GM12878 (cell line): ENCODE measurements at regions not wholly inside any gene's neighbourhood (a gene's known extent, or its start where the extent isn't known, plus 50 kb on each side); places are given as distances from the start of the nearest gene placed in this dataset.

Experiments
- ATAC-seq: fragments of 200-7000 bp; cut with Tn5 transposase; 3 replicates; pipeline ENCODE4 v1.9.1; 2020; ENCODE audit warnings: mild to moderate bottlenecking, moderate library complexity
- BruUV-seq: library from RNA; stranded (reverse); fragments of 400-500 nt; replicated peaks from 2 replicates; lab custom pipeline; 2021; lab: Mats Ljungman, UMichigan
- CTCF ChIA-PET: fragments of 300-600 bp; sonication (Branson Sonifier 250); formaldehyde crosslinking; extraction: SDS; loops from one replicate; lab custom pipeline; 2021; ENCODE audit warnings: inconsistent platforms; lab: Yijun Ruan, JAX
- POLR2A ChIA-PET: fragments of 350-600 bp; formaldehyde crosslinking; extraction: SDS; loops from one replicate; lab custom pipeline; 2021; ENCODE audit warnings: inconsistent platforms; lab: Charles Lee
- RAD21 ChIA-PET: fragments of 300-600 bp; sonication (Branson Sonifier 250); formaldehyde crosslinking; loops from one replicate; lab custom pipeline; 2023; ENCODE audit warnings: antibody characterized with exemption; ENCODE audit not compliant: unreplicated experiment; lab: Charles Lee
- SMC1A ChIA-PET: fragments of 300-600 bp; sonication (Branson Sonifier 250); formaldehyde crosslinking; loops from one replicate; lab custom pipeline; 2023; ENCODE audit not compliant: unreplicated experiment, uncharacterized antibody; lab: Charles Lee
- DNase-seq: peaks from one replicate; pipeline ENCODE4 v3.0.0-alpha.2; 2011; ENCODE audit warnings: low read depth, low spot score
- FAIRE-seq: peaks from 3 replicates; lab custom pipeline; 2011; peaks lifted over from hg19 to GRCh38; lab: Jason Lieb, UNC
- H2AFZ ChIP-seq: 2 replicates; pipeline ENCODE4 v1.6.0; 2011; ENCODE audit warnings: low read depth, low read length, control low read depth; ENCODE audit not compliant: control insufficient read depth
- H3K27ac ChIP-seq: 2 replicates; pipeline ENCODE4 v1.5.1; 2011; ENCODE audit warnings: control low read depth; ENCODE audit not compliant: control insufficient read depth, insufficient read depth
- H3K27me3 ChIP-seq, 2 experiments: replicated peaks in 1 of 2; 2 replicates each; pipeline versions ENCODE4 v1.6.0 to v1.6.1; 2011; ENCODE audit warnings: low read length in 1 of 2; ENCODE audit not compliant: control insufficient read depth in 2 of 2, insufficient read depth in 2 of 2
- H3K36me3 ChIP-seq, 2 experiments: 2 replicates each; pipeline ENCODE4 v1.5.1; 2011; ENCODE audit warnings: low read length in 1 of 2; ENCODE audit not compliant: control insufficient read depth in 2 of 2, insufficient read depth in 2 of 2
- H3K4me1 ChIP-seq: 2 replicates; pipeline ENCODE4 v1.6.1; 2011; ENCODE audit warnings: mild to moderate bottlenecking, low read length, moderate library complexity, mixed read lengths; ENCODE audit not compliant: control insufficient read depth, insufficient read depth
- H3K4me2 ChIP-seq: 2 replicates; pipeline ENCODE4 v1.6.0; 2011; ENCODE audit warnings: control low read depth; ENCODE audit not compliant: control insufficient read depth, insufficient read depth
- H3K4me3 ChIP-seq: fragments of 200-600 bp; sonication (generic); 2 replicates; pipeline ENCODE4 v1.5.1; 2016
- H3K79me2 ChIP-seq: 2 replicates; pipeline ENCODE4 v1.6.0; 2011; ENCODE audit warnings: low read length; ENCODE audit not compliant: control insufficient read depth, insufficient read depth
- H3K9ac ChIP-seq: 2 replicates; pipeline ENCODE4 v1.8.0; 2011; ENCODE audit warnings: low read length, control low read depth, mixed read lengths; ENCODE audit not compliant: control insufficient read depth, insufficient read depth
- H3K9me3 ChIP-seq: replicated peaks from 3 replicates; pipeline ENCODE4 v1.5.1; 2011; ENCODE audit warnings: mild to moderate bottlenecking, low read length; ENCODE audit not compliant: control insufficient read depth, insufficient read depth
- H4K20me1 ChIP-seq: 2 replicates; pipeline ENCODE4 v1.6.0; 2011; ENCODE audit not compliant: control insufficient read depth, insufficient read depth
- BCL11A ChIP-seq: IDR thresholded peaks from 2 replicates; pipeline ENCODE4 v1.6.1; 2011; ENCODE audit warnings: low read depth, low read length
- BHLHE40 ChIP-seq, 2 experiments: fragments of 450-650 bp in 1 of 2; IDR thresholded peaks; 2 replicates each; pipeline ENCODE4 v1.6.1; 2011 to 2017; ENCODE audit warnings: low read depth in 2 of 2, borderline replicate concordance in 1 of 2, improper control_type of control experiment in 1 of 2, low read length in 1 of 2, mild to moderate bottlenecking in 1 of 2
- GATAD2B ChIP-seq: fragments of 450-650 bp; conservative IDR thresholded peaks from 2 replicates; pipeline ENCODE4 v1.6.1; 2017; ENCODE audit warnings: low read depth, mild to moderate bottlenecking, moderate library complexity
- NRF1 ChIP-seq: conservative IDR thresholded peaks from 2 replicates; pipeline ENCODE4 v1.6.1; 2011; ENCODE audit warnings: mild to moderate bottlenecking, low read depth, low read length, improper control_type of control experiment
- RAD51 ChIP-seq: fragments of 450-650 bp; IDR thresholded peaks from 2 replicates; pipeline ENCODE4 v1.6.1; 2016; ENCODE audit warnings: moderate library complexity, mild to moderate bottlenecking, inconsistent platforms
- SIN3A ChIP-seq: IDR thresholded peaks from 2 replicates; pipeline ENCODE4 v1.6.1; 2012; ENCODE audit warnings: low read depth, low read length, improper control_type of control experiment
- TAF1 ChIP-seq: IDR thresholded peaks from 2 replicates; pipeline ENCODE4 v1.6.1; 2011; ENCODE audit warnings: mild to moderate bottlenecking, low read depth, low read length, borderline replicate concordance
- ZZZ3 ChIP-seq: IDR thresholded peaks from 2 replicates; pipeline ENCODE4 v1.6.1; 2011; ENCODE audit warnings: low read depth; ENCODE audit not compliant: control insufficient read depth, insufficient read length
- WGBS: methylation state at CpG from one replicate; pipeline ENCODE4 v1.1.6; 2016; ENCODE audit warnings: low lambda C conversion rate; ENCODE audit not compliant: insufficient replicate concordance, insufficient coverage; ENCODE audit errors: missing lambda C conversion rate; 5-methylcytosine and 5-hydroxymethylcytosine counted together
- in situ Hi-C: fragments of 300-500 bp; cut with MboI; formaldehyde crosslinking; loops from 9 replicates; pipeline ENCODE4 v1.14.3; 2018; ENCODE audit warnings: mixed read lengths
- intact Hi-C: fragments of 100-400 bp; cut with micrococcal nuclease; formaldehyde crosslinking; loops from one replicate; pipeline ENCODE4 v1.14.2; 2022; ENCODE audit not compliant: unreplicated experiment
- TF ChIP-seq, protein P1 (sequence below): fragments of 450-650 bp; IDR thresholded peaks from 2 replicates; pipeline ENCODE4 v1.6.1; 2017; ENCODE audit warnings: mild to moderate bottlenecking, low read depth, inconsistent platforms; ENCODE audit not compliant: poor library complexity, severe bottlenecking
- TF ChIP-seq, protein P2 (sequence below): fragments of 450-650 bp; IDR thresholded peaks from 2 replicates; pipeline ENCODE4 v1.6.1; 2016; ENCODE audit warnings: mild to moderate bottlenecking
- TF ChIP-seq, protein P3 (sequence below): IDR thresholded peaks from 2 replicates; pipeline ENCODE4 v1.6.1; 2011; ENCODE audit warnings: mild to moderate bottlenecking, low read depth, low read length, moderate library complexity; ENCODE audit not compliant: insufficient replicate concordance
- TF ChIP-seq, protein P4 (sequence below): IDR thresholded peaks from 2 replicates; pipeline ENCODE4 v1.6.1; 2012; ENCODE audit warnings: low read length, inconsistent platforms
- TF ChIP-seq, protein P5 (sequence below): fragments of 450-650 bp; formaldehyde crosslinking; IDR thresholded peaks from 2 replicates; pipeline ENCODE4 v1.4.0; 2020; ENCODE audit warnings: mild to moderate bottlenecking, moderate library complexity

DNA sequence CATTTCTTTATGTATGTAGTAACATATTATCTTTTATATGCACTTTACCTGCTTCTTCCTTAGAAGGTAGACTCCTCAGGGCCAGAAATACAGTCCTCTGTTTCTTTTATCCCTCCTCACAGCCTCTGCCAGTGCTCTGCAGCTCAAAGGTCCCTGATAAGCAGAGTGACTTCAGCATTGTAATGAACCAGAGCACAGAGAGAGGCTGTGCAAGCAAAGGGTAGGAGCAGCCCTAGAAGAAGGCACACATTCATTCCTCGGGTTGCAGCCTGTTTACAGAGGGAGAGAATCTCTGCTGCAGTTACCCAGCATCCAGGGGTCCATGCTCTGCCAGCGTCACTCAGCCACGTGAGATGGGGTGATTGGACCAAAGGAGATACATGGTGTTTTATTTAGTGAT, 101.1 kb downstream of the RHOU start (continued):
- TF ChIP-seq, protein P1, sequence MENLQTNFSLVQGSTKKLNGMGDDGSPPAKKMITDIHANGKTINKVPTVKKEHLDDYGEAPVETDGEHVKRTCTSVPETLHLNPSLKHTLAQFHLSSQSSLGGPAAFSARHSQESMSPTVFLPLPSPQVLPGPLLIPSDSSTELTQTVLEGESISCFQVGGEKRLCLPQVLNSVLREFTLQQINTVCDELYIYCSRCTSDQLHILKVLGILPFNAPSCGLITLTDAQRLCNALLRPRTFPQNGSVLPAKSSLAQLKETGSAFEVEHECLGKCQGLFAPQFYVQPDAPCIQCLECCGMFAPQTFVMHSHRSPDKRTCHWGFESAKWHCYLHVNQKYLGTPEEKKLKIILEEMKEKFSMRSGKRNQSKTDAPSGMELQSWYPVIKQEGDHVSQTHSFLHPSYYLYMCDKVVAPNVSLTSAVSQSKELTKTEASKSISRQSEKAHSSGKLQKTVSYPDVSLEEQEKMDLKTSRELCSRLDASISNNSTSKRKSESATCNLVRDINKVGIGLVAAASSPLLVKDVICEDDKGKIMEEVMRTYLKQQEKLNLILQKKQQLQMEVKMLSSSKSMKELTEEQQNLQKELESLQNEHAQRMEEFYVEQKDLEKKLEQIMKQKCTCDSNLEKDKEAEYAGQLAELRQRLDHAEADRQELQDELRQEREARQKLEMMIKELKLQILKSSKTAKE: no peak
- no peak for TF ChIP-seq GATAD2B
- TF ChIP-seq TAF1: no peak
- TF ChIP-seq, protein P2, sequence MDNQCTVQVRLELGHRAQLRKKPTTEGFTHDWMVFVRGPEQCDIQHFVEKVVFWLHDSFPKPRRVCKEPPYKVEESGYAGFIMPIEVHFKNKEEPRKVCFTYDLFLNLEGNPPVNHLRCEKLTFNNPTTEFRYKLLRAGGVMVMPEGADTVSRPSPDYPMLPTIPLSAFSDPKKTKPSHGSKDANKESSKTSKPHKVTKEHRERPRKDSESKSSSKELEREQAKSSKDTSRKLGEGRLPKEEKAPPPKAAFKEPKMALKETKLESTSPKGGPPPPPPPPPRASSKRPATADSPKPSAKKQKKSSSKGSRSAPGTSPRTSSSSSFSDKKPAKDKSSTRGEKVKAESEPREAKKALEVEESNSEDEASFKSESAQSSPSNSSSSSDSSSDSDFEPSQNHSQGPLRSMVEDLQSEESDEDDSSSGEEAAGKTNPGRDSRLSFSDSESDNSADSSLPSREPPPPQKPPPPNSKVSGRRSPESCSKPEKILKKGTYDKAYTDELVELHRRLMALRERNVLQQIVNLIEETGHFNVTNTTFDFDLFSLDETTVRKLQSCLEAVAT: no peak

DNA sequence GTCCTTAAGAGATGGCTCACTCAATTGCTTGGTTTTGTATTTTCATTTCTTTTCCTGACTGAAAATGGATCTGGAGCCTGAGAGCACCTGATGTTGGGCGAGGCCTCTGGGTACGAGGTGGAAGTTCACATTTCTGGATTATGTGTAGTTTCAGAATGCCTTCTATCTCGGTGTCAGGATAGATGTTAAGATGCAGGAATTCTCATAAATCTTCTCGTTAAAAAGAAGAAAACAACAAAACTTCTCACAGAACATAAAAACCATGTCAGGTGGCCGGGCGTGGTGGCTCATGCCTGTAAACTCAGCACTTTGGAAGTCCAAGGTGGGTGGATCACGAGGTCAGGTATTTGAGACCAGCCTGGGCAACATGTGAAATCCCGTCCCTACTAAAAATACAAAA, 101.8 kb downstream of the RHOU start:
- FAIRE-seq: no peak
- Histone ChIP-seq H4K20me1 (no peaks in the 10 kb centered on the region), H3K9ac (no peak overlapping the region), H3K27ac (no peak overlapping the region), H3K27me3 (0 out of 4 replicates have a peak, but pooled peaks cover 2 to 5% of the 10 kb centered on the region in 2 experiments), H3K9me3 (no peaks in the 10 kb centered on the region), H3K4me2 (no peak overlapping the region), H3K4me1 (no peaks in the 10 kb centered on the region), H3K79me2 (no peaks in the 10 kb centered on the region), H3K36me3 (no peaks in the 10 kb centered on the region), H3K4me3 (no peak overlapping the region), H2AFZ (no peak overlapping the region)
- ChIA-PET CTCF (no interaction called here), RAD21 (interaction anchor here (0.9 to 2.1 kb wide), 2 partner anchors 13 to 63 kb away, joined by 3 to 22 read pairs; no protein-coding TSS in a partner anchor), POLR2A (no interaction called here), SMC1A (interaction anchor here (1.3 to 2.8 kb wide), 4 partner anchors 9 to 24 kb away, joined by 6 to 23 read pairs (median 8); no protein-coding TSS in a partner anchor)
- DNase-seq: no peak
- no peak for ATAC-seq
- no TSS peak for BruUV-seq
- intact Hi-C loops: no loop called here
- WGBS: 26% methylated on average over 8 of the region's 8 CpGs
- in situ Hi-C loops: no loop called here
- no peak for TF ChIP-seq NRF1
- no peak for TF ChIP-seq SIN3A
- TF ChIP-seq, protein P3, sequence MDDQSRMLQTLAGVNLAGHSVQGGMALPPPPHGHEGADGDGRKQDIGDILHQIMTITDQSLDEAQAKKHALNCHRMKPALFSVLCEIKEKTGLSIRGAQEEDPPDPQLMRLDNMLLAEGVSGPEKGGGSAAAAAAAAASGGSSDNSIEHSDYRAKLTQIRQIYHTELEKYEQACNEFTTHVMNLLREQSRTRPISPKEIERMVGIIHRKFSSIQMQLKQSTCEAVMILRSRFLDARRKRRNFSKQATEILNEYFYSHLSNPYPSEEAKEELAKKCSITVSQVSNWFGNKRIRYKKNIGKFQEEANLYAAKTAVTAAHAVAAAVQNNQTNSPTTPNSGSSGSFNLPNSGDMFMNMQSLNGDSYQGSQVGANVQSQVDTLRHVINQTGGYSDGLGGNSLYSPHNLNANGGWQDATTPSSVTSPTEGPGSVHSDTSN: no peak
- TF ChIP-seq, protein P4, sequence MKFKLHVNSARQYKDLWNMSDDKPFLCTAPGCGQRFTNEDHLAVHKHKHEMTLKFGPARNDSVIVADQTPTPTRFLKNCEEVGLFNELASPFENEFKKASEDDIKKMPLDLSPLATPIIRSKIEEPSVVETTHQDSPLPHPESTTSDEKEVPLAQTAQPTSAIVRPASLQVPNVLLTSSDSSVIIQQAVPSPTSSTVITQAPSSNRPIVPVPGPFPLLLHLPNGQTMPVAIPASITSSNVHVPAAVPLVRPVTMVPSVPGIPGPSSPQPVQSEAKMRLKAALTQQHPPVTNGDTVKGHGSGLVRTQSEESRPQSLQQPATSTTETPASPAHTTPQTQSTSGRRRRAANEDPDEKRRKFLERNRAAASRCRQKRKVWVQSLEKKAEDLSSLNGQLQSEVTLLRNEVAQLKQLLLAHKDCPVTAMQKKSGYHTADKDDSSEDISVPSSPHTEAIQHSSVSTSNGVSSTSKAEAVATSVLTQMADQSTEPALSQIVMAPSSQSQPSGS: no peak
- TF ChIP-seq ZZZ3: no peak
- no peak for TF ChIP-seq RAD51
- no peak for TF ChIP-seq BCL11A
- TF ChIP-seq BHLHE40 (IDR thresholded peaks at IDR 0.05; ENCODE audit: borderline replicate concordance in 1 of 2, low read depth in 2 of 2, low read length in 1 of 2): no peak
- TF ChIP-seq, protein P5, sequence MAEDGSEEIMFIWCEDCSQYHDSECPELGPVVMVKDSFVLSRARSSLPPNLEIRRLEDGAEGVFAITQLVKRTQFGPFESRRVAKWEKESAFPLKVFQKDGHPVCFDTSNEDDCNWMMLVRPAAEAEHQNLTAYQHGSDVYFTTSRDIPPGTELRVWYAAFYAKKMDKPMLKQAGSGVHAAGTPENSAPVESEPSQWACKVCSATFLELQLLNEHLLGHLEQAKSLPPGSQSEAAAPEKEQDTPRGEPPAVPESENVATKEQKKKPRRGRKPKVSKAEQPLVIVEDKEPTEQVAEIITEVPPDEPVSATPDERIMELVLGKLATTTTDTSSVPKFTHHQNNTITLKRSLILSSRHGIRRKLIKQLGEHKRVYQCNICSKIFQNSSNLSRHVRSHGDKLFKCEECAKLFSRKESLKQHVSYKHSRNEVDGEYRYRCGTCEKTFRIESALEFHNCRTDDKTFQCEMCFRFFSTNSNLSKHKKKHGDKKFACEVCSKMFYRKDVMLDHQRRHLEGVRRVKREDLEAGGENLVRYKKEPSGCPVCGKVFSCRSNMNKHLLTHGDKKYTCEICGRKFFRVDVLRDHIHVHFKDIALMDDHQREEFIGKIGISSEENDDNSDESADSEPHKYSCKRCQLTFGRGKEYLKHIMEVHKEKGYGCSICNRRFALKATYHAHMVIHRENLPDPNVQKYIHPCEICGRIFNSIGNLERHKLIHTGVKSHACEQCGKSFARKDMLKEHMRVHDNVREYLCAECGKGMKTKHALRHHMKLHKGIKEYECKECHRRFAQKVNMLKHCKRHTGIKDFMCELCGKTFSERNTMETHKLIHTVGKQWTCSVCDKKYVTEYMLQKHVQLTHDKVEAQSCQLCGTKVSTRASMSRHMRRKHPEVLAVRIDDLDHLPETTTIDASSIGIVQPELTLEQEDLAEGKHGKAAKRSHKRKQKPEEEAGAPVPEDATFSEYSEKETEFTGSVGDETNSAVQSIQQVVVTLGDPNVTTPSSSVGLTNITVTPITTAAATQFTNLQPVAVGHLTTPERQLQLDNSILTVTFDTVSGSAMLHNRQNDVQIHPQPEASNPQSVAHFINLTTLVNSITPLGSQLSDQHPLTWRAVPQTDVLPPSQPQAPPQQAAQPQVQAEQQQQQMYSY (CRISPR knock-in tag): no peak
